ENCODE measurements at regions not wholly inside any gene's neighbourhood (a gene's known extent, or its start where the extent isn't known, plus 50 kb on each side); places are given as distances from the start of the nearest gene placed in this dataset.

DNA sequence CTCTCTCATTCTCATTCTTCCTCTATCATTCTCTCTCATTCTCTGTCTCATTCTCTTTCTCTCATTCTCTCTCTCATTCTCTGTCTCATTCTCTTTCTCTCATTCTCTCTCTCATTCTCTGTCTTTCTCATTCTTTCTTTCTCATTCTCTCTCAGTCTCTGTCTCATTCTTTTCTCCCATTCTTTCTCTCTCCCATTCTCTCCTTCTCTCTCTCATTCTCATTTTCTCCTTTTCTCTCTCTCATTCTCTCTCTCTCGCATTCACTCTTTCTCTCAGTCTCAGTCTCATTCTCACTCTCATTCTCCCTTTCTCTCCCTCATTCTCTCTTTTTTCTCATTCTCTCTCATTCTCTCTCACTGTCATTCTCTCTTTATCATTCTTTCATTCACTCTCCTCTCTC lies 152.0 kb upstream of the UQCRFS1 start:
- 81 to 100% methylated on average over 1 of the region's 1 CpG for WGBS, 2 donors (ENCODE audit: low coverage in 1 of 2)

DNA sequence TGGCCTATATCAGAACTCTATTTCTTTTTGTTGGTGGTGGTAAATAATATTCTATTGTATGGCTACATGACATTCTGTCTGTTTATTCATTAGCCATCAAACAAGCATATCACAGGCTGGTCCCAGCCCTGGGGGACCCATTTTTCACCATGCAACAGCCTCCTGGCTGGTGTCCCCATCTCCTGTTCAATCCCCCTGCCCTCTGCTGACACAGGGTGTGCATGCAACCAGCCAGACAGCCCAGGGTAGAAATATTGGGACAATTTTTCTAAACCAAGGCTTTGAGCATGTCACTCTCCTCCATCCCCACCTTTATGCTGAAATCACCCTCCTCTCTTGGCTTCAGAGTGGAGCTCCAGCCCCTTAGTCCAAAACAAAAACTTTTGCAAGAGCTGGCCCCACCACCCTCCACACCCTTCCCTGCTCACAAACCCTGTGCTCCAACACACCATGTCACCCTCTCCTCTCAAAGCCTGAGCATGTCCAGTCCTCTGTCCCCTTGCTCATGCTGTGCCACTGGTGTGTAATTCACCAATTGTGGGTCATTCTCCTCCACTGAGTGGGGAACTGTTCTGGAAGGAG lies 153.0 kb upstream of the UQCRFS1 start:
- in situ Hi-C loops (cut with MboI; ENCODE audit: low pct_ligation_motif_present in 1 of 4, low pct_unique_long_range_greater_than_20kb in 1 of 4, low sequenced_read_pairs in 3 of 4), result no loop called here
- intact Hi-C loops (cut with DNase I; ENCODE audit: low total_unique reads), result no loop called here
- peaks cover 5 to 7% of the 10 kb centered on the region in 2 donors for H3K9me3 ChIP-seq
- no peaks in the 10 kb centered on the region for H3K4me1 ChIP-seq
- no peaks in the 10 kb centered on the region for H3K27me3 ChIP-seq
- no peak overlapping the region for H3K27ac ChIP-seq
- DNase-seq, result no peak
- H3K4me3 ChIP-seq, result no peak overlapping the region
- H3K36me3 ChIP-seq, result no peaks in the 10 kb centered on the region
- TF ChIP-seq POLR2A (IDR thresholded peaks at IDR 0.05), result no peak
- no peak for TF ChIP-seq POLR2AphosphoS5 (IDR thresholded peaks at IDR 0.05)
- TF ChIP-seq, protein P1, sequence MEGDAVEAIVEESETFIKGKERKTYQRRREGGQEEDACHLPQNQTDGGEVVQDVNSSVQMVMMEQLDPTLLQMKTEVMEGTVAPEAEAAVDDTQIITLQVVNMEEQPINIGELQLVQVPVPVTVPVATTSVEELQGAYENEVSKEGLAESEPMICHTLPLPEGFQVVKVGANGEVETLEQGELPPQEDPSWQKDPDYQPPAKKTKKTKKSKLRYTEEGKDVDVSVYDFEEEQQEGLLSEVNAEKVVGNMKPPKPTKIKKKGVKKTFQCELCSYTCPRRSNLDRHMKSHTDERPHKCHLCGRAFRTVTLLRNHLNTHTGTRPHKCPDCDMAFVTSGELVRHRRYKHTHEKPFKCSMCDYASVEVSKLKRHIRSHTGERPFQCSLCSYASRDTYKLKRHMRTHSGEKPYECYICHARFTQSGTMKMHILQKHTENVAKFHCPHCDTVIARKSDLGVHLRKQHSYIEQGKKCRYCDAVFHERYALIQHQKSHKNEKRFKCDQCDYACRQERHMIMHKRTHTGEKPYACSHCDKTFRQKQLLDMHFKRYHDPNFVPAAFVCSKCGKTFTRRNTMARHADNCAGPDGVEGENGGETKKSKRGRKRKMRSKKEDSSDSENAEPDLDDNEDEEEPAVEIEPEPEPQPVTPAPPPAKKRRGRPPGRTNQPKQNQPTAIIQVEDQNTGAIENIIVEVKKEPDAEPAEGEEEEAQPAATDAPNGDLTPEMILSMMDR (IDR thresholded peaks at IDR 0.05), result no peak
- no peak for TF ChIP-seq EP300 (IDR thresholded peaks at IDR 0.05; ENCODE audit: low read depth)

More for the DNA sequence above, 152.0 kb upstream of the UQCRFS1 start:
- H3K9me3 ChIP-seq, result peaks cover 5 to 7% of the 10 kb centered on the region in 2 donors
- no peak for DNase-seq
- no peaks in the 10 kb centered on the region for H3K27me3 ChIP-seq
- no peaks in the 10 kb centered on the region for H3K4me1 ChIP-seq
- no peak overlapping the region for H3K4me3 ChIP-seq
- no peaks in the 10 kb centered on the region for H3K36me3 ChIP-seq
- H3K27ac ChIP-seq, result no peak overlapping the region
- intact Hi-C loops (cut with DNase I; ENCODE audit: low total_unique reads), result no loop called here
- no peak for TF ChIP-seq EP300 (IDR thresholded peaks at IDR 0.05; ENCODE audit: low read depth)
- no peak for TF ChIP-seq POLR2AphosphoS5 (IDR thresholded peaks at IDR 0.05)
- TF ChIP-seq POLR2A (IDR thresholded peaks at IDR 0.05), result no peak
- in situ Hi-C loops (cut with MboI; ENCODE audit: low pct_ligation_motif_present in 1 of 4, low pct_unique_long_range_greater_than_20kb in 1 of 4, low sequenced_read_pairs in 3 of 4), result no loop called here

DNA sequence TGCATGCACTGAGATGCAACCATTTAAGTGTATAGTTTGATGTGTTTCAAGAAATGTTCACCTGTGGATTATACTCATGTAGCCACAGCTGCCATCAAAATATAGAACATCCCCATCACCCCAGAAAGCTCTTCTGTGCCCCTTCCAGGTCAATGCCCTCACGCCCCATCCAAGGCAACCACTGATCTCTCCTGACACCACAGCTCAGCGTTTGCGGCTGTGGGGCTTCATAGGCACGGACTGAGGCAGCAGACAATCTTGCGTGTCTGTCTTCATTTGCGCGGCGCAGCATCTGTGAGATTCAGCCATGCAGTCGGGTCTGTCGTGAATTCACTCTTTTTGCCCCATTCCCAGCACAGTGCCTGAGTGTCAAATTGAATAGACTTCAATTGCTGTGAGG lies 153.8 kb upstream of the UQCRFS1 start:
- WGBS, 2 donors (ENCODE audit: low coverage in 1 of 2), result 84 to 91% methylated on average over 8 to 10 of the region's 10 CpGs
- TF ChIP-seq EP300 (IDR thresholded peaks at IDR 0.05; ENCODE audit: low read depth) (no peak), POLR2AphosphoS5 (IDR thresholded peaks at IDR 0.05) (no peak), POLR2A (IDR thresholded peaks at IDR 0.05) (no peak)
- TF ChIP-seq, protein P1 (IDR thresholded peaks at IDR 0.05), result no peak
- no peak overlapping the region for H3K27ac ChIP-seq
- H3K36me3 ChIP-seq, result no peaks in the 10 kb centered on the region
- H3K9me3 ChIP-seq, result peaks cover 3 to 6% of the 10 kb centered on the region in 2 donors
- no peaks in the 10 kb centered on the region for H3K27me3 ChIP-seq
- intact Hi-C loops (cut with DNase I; ENCODE audit: low total_unique reads) (no loop called here), in situ Hi-C loops (cut with MboI; ENCODE audit: low pct_ligation_motif_present in 1 of 4, low pct_unique_long_range_greater_than_20kb in 1 of 4, low sequenced_read_pairs in 3 of 4) (no loop called here)
- no peak overlapping the region for H3K4me3 ChIP-seq
- DNase-seq, result no peak
- no peaks in the 10 kb centered on the region for H3K4me1 ChIP-seq

DNA sequence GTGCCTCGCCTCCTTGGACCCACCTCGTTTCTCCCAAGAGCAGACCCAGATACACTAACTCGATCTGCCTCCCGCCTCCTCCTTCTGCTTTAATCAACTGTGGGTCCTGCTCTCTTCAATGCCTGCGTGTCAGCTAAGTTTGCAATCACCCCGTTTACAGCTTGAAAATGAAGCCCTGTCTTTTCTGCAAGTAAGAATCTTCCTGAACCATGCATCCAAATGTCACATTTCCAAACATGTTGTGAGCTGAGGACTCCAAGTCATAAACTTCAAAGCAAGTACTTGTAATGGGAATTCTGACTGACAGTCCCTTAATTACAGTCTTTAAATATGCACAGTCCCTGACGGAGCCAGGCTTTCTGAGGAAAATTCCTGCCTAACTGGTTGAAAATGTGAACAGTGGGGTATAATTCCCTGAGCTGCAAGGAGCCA lies 154.9 kb upstream of the UQCRFS1 start:
- H3K27me3 ChIP-seq, result no peaks in the 10 kb centered on the region
- intact Hi-C loops (cut with DNase I; ENCODE audit: low total_unique reads), result no loop called here
- H3K27ac ChIP-seq, result no peak overlapping the region
- TF ChIP-seq POLR2AphosphoS5 (IDR thresholded peaks at IDR 0.05), result no peak
- no peak for TF ChIP-seq POLR2A (IDR thresholded peaks at IDR 0.05)
- no peak for TF ChIP-seq EP300 (IDR thresholded peaks at IDR 0.05; ENCODE audit: low read depth)
- TF ChIP-seq, protein P1 (IDR thresholded peaks at IDR 0.05), result no peak
- no peaks in the 10 kb centered on the region for H3K36me3 ChIP-seq
- H3K9me3 ChIP-seq, result no peaks in the 10 kb centered on the region
- 18 to 23% methylated on average over 2 to 7 of the region's 7 CpGs for WGBS, 2 donors (ENCODE audit: low coverage in 1 of 2)
- DNase-seq, result no peak
- no peak overlapping the region for H3K4me3 ChIP-seq
- no peaks in the 10 kb centered on the region for H3K4me1 ChIP-seq
- in situ Hi-C loops (cut with MboI; ENCODE audit: low pct_ligation_motif_present in 1 of 4, low pct_unique_long_range_greater_than_20kb in 1 of 4, low sequenced_read_pairs in 3 of 4), result no loop called here

DNA sequence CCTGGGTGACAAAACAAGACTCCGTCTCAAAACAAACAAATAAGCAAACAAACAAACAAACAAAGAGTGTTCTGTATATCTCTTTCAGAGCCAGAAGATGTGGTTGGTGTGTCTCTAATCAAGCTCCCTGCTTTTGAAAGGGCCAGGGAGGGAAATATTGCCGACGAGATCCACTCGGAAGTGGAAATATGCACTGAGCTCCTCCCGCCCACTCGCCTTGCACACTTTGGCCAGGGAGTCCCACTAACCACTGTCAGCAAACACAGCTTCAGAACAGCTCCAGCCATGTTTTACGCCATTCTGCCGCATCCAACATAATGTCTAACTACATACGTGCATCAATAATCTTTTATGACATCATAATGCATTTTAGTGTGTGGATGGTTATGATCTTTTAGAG lies 155.5 kb upstream of the VSTM2B start:
- no peak for DNase-seq
- intact Hi-C loops (cut with DNase I; ENCODE audit: low total_unique reads) (no loop called here), in situ Hi-C loops (cut with MboI; ENCODE audit: low pct_ligation_motif_present in 1 of 4, low pct_unique_long_range_greater_than_20kb in 1 of 4, low sequenced_read_pairs in 3 of 4) (no loop called here)
- Histone ChIP-seq H3K4me3 (no peak overlapping the region), H3K27me3 (no peaks in the 10 kb centered on the region), H3K27ac (no peak overlapping the region), H3K9me3 (no peaks in the 10 kb centered on the region), H3K4me1 (no peaks in the 10 kb centered on the region), H3K36me3 (no peaks in the 10 kb centered on the region)
- 60 to 87% methylated on average over 1 to 9 of the region's 9 CpGs for WGBS, 2 donors (ENCODE audit: low coverage in 1 of 2)
- TF ChIP-seq POLR2AphosphoS5 (IDR thresholded peaks at IDR 0.05) (no peak), EP300 (IDR thresholded peaks at IDR 0.05; ENCODE audit: low read depth) (no peak), POLR2A (IDR thresholded peaks at IDR 0.05) (no peak)
- TF ChIP-seq, protein P1 (IDR thresholded peaks at IDR 0.05), result no peak
